ENCODE measurements at regions not wholly inside any gene's neighbourhood (a gene's known extent, or its start where the extent isn't known, plus 50 kb on each side); places are given as distances from the start of the nearest gene placed in this dataset.

- no CpG with 5 or more reads among the region's 4 CpGs for WGBS (ENCODE audit: insufficient coverage)
- Mint-ChIP-seq H3K27ac (no peak overlapping the region), H3K9me3 (peaks cover 0 to 6% (median 0%) of the 10 kb centered on the region in 7 donors), H3K4me1 (no peaks in the 10 kb centered on the region), H3K27me3 (ENCODE audit: low read depth in 3 of 3) (no peaks in the 10 kb centered on the region), H3K4me3 (no peak overlapping the region), H3K36me3 (no peaks in the 10 kb centered on the region)
- no peak overlapping the region for H3K4me3 ChIP-seq (replicated peaks in 1 of 3; ENCODE audit: low read depth in 2 of 3, low read length in 3 of 3)
- no peak overlapping the region for H3K9ac ChIP-seq (ENCODE audit: insufficient read depth, low read length, poor library complexity, severe bottlenecking)
- no peaks in the 10 kb centered on the region for H3K9me3 ChIP-seq (replicated peaks in 1 of 2; ENCODE audit: control insufficient read depth in 1 of 2, insufficient read depth in 1 of 2, low read length in 2 of 2)
- no peak overlapping the region for H3K4me2 ChIP-seq (replicated peaks; ENCODE audit: extremely low read depth, low read length, poor library complexity, severe bottlenecking)
- no peaks in the 10 kb centered on the region for H4K20me1 ChIP-seq (ENCODE audit: insufficient read depth, low read length)
- H2AFZ ChIP-seq (ENCODE audit: insufficient read depth, low read depth, low read length, poor library complexity, severe bottlenecking): no peak overlapping the region
- no peaks in the 10 kb centered on the region for H3K4me1 ChIP-seq (ENCODE audit: control insufficient read depth in 1 of 2, insufficient read depth in 2 of 2, low read length in 2 of 2)
- no peaks in the 10 kb centered on the region for H3K36me3 ChIP-seq (replicated peaks in 1 of 2; ENCODE audit: control insufficient read depth in 1 of 2, insufficient read depth in 2 of 2, low read length in 2 of 2)
- intact Hi-C loops (cut with micrococcal nuclease): no loop called here
- H3K27me3 ChIP-seq (ENCODE audit: control insufficient read depth in 2 of 2, insufficient read depth in 2 of 2, low read length in 2 of 2): no peaks in the 10 kb centered on the region
- TF ChIP-seq CTCF (IDR thresholded peaks at IDR 0.05): no peak
- H3K79me2 ChIP-seq (ENCODE audit: insufficient read depth, low read length): no peaks in the 10 kb centered on the region
- no peak for DNase-seq
- H3K27ac ChIP-seq (ENCODE audit: low read depth in 1 of 2, low read length in 2 of 2): no peak overlapping the region
Observed at GRCh38 chr7:8829100-8829499, 395.7 kb downstream of the NXPH1 start.

GRCh38 chr7:8831376-8831775, 398.0 kb downstream of the NXPH1 start:
- no peak overlapping the region for H3K4me3 ChIP-seq (replicated peaks in 1 of 3; ENCODE audit: low read depth in 2 of 3, low read length in 3 of 3)
- H2AFZ ChIP-seq (ENCODE audit: insufficient read depth, low read depth, low read length, poor library complexity, severe bottlenecking): no peak overlapping the region
- Mint-ChIP-seq H3K4me1 (no peaks in the 10 kb centered on the region), H3K36me3 (no peaks in the 10 kb centered on the region), H3K27me3 (ENCODE audit: low read depth in 3 of 3) (no peaks in the 10 kb centered on the region), H3K9me3 (peaks cover 0 to 8% (median 2%) of the 10 kb centered on the region in 7 donors), H3K4me3 (no peak overlapping the region), H3K27ac (no peak overlapping the region)
- H3K9me3 ChIP-seq (replicated peaks in 1 of 2; ENCODE audit: control insufficient read depth in 1 of 2, insufficient read depth in 1 of 2, low read length in 2 of 2): no peaks in the 10 kb centered on the region
- DNase-seq: no peak
- no peak for TF ChIP-seq CTCF (IDR thresholded peaks at IDR 0.05)
- WGBS (ENCODE audit: insufficient coverage): no CpG with 5 or more reads among the region's 4 CpGs
- H3K79me2 ChIP-seq (ENCODE audit: insufficient read depth, low read length): no peaks in the 10 kb centered on the region
- H4K20me1 ChIP-seq (ENCODE audit: insufficient read depth, low read length): no peaks in the 10 kb centered on the region
- no peak overlapping the region for H3K27ac ChIP-seq (ENCODE audit: low read depth in 1 of 2, low read length in 2 of 2)
- H3K4me1 ChIP-seq (ENCODE audit: control insufficient read depth in 1 of 2, insufficient read depth in 2 of 2, low read length in 2 of 2): no peaks in the 10 kb centered on the region
- H3K4me2 ChIP-seq (replicated peaks; ENCODE audit: extremely low read depth, low read length, poor library complexity, severe bottlenecking): no peak overlapping the region
- no peaks in the 10 kb centered on the region for H3K36me3 ChIP-seq (replicated peaks in 1 of 2; ENCODE audit: control insufficient read depth in 1 of 2, insufficient read depth in 2 of 2, low read length in 2 of 2)
- intact Hi-C loops (cut with micrococcal nuclease): no loop called here
- no peak overlapping the region for H3K9ac ChIP-seq (ENCODE audit: insufficient read depth, low read length, poor library complexity, severe bottlenecking)
- no peaks in the 10 kb centered on the region for H3K27me3 ChIP-seq (ENCODE audit: control insufficient read depth in 2 of 2, insufficient read depth in 2 of 2, low read length in 2 of 2)
